Testis (tissue), 2 donors: ENCODE measurements at regions not wholly inside any gene's neighbourhood (a gene's known extent, or its start where the extent isn't known, plus 50 kb on each side); places are given as distances from the start of the nearest gene placed in this dataset.

Experiments used
- POLR2A ChIP-seq: fragments of 450-650 bp; IDR thresholded peaks from one replicate; pipeline ENCODE4 v1.6.1; 2017; ENCODE audit warnings: antibody characterized with exemption, mild to moderate bottlenecking, moderate library complexity
- TF ChIP-seq, protein P1 (sequence below), 3 experiments: fragments of 450-650 bp in 2 of 3; fragments of 200-600 bp in 1 of 3; sonication (generic) in 1 of 3; IDR thresholded peaks; one replicate each; pipeline ENCODE4 v1.5.1; 2016 to 2019; ENCODE audit warnings: antibody characterized with exemption in 3 of 3, mild to moderate bottlenecking in 2 of 3, moderate library complexity in 1 of 3

DNA sequence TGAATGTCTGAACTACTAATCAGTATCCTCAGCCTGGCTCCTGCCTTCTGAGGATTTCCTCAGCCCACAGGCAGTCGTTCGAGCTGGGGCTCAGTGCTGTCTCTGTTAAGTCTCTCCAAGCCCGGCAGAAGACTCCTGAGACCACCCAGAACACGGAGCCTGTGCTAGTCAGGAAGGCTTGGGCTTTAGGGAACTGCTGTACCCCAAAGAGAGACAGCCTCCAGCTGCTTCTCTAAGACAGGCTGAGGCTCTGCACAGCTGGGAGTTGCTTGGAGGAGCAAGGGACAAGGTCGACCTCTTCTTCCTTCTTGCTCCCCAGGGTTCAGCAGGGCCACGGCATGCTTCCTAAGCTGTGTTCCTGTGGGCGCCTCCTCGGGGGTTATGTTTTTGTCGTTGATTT is 283.4 kb upstream of the MYT1L start:
- TF ChIP-seq, protein P1, sequence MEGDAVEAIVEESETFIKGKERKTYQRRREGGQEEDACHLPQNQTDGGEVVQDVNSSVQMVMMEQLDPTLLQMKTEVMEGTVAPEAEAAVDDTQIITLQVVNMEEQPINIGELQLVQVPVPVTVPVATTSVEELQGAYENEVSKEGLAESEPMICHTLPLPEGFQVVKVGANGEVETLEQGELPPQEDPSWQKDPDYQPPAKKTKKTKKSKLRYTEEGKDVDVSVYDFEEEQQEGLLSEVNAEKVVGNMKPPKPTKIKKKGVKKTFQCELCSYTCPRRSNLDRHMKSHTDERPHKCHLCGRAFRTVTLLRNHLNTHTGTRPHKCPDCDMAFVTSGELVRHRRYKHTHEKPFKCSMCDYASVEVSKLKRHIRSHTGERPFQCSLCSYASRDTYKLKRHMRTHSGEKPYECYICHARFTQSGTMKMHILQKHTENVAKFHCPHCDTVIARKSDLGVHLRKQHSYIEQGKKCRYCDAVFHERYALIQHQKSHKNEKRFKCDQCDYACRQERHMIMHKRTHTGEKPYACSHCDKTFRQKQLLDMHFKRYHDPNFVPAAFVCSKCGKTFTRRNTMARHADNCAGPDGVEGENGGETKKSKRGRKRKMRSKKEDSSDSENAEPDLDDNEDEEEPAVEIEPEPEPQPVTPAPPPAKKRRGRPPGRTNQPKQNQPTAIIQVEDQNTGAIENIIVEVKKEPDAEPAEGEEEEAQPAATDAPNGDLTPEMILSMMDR (IDR thresholded peaks at IDR 0.05): no peak
- no peak for TF ChIP-seq POLR2A
